C4-2B (cell line): ENCODE measurements at regions not wholly inside any gene's neighbourhood (a gene's known extent, or its start where the extent isn't known, plus 50 kb on each side); places are given as distances from the start of the nearest gene placed in this dataset.

Source experiments
- ZFX ChIP-seq: fragments of 450-650 bp; IDR thresholded peaks from 2 replicates; pipeline ENCODE4 v1.6.1; 2017
- TF ChIP-seq, protein P1 (sequence below): fragments of 450-650 bp; conservative IDR thresholded peaks from 2 replicates; pipeline ENCODE4 v1.5.1; 2017; ENCODE audit warnings: mild to moderate bottlenecking

DNA sequence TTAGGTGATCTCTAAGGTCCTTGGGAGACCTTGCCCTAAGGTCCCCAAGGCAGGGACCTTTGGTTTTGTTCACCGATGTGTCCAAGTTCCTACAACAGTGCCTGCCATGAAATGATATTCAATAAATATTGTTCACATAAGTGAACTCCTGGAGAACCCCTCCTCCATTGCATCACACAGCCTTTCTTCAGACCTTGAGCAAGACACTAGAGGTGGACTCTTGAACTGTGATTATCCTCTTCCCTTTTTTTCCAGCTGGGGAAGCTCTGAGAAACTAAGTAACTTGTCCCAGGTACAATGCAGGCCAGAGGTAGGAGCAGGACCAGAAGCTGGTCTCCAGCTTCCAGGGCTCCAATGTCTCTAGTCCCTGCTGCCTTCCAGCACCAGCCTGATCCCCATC is 76.6 kb upstream of the LMO1 start:
- TF ChIP-seq, protein P1, sequence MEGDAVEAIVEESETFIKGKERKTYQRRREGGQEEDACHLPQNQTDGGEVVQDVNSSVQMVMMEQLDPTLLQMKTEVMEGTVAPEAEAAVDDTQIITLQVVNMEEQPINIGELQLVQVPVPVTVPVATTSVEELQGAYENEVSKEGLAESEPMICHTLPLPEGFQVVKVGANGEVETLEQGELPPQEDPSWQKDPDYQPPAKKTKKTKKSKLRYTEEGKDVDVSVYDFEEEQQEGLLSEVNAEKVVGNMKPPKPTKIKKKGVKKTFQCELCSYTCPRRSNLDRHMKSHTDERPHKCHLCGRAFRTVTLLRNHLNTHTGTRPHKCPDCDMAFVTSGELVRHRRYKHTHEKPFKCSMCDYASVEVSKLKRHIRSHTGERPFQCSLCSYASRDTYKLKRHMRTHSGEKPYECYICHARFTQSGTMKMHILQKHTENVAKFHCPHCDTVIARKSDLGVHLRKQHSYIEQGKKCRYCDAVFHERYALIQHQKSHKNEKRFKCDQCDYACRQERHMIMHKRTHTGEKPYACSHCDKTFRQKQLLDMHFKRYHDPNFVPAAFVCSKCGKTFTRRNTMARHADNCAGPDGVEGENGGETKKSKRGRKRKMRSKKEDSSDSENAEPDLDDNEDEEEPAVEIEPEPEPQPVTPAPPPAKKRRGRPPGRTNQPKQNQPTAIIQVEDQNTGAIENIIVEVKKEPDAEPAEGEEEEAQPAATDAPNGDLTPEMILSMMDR, result no peak
- TF ChIP-seq ZFX, result no peak
